Neural progenitor cell (in vitro differentiated cells): ENCODE measurements at regions not wholly inside any gene's neighbourhood (a gene's known extent, or its start where the extent isn't known, plus 50 kb on each side); places are given as distances from the start of the nearest gene placed in this dataset.
A peak's percentile ranks its signal among the peaks of the same experiment; 100 is the strongest.

Experiments used
- DNase-seq: peaks from one replicate; pipeline ENCODE4 v3.0.0-alpha.2; 2016; ENCODE audit warnings: low spot score
- H2AFZ ChIP-seq: fragments of 200-600 bp; sonication (generic); replicated peaks from 2 replicates; pipeline ENCODE4 v1.6.1; 2016; ENCODE audit warnings: antibody characterized with exemption
- H3F3A ChIP-seq: fragments of 200-600 bp; sonication (generic); 2 replicates; pipeline ENCODE4 v1.6.1; 2016; ENCODE audit warnings: antibody characterized with exemption, low read depth
- H3K27ac ChIP-seq: fragments of 200-600 bp; sonication (generic); 2 replicates; pipeline ENCODE4 v1.5.1; 2016; ENCODE audit warnings: mild to moderate bottlenecking
- H3K27me3 ChIP-seq: fragments of 200-600 bp; sonication (generic); 2 replicates; pipeline ENCODE4 v1.6.1; 2016; ENCODE audit warnings: mild to moderate bottlenecking, moderate library complexity
- H3K36me3 ChIP-seq: fragments of 200-600 bp; sonication (generic); 2 replicates; pipeline ENCODE4 v1.5.1; 2016
- H3K4me1 ChIP-seq: fragments of 200-600 bp; sonication (generic); 2 replicates; pipeline ENCODE4 v1.6.1; 2016; ENCODE audit warnings: mixed run types
- H3K4me2 ChIP-seq: fragments of 200-600 bp; sonication (generic); 2 replicates; pipeline ENCODE4 v1.6.1; 2016
- H3K4me3 ChIP-seq: fragments of 200-600 bp; sonication (generic); 2 replicates; pipeline ENCODE4 v1.5.1; 2016
- H3K79me2 ChIP-seq: fragments of 200-600 bp; sonication (generic); 2 replicates; pipeline ENCODE4 v1.6.1; 2016; ENCODE audit warnings: low read depth
- H3K9ac ChIP-seq: fragments of 200-600 bp; sonication (generic); 2 replicates; pipeline ENCODE4 v1.6.1; 2016
- H3K9me3 ChIP-seq: fragments of 200-600 bp; sonication (generic); 2 replicates; pipeline ENCODE4 v1.5.1; 2016; ENCODE audit warnings: low read depth
- H4K20me1 ChIP-seq: fragments of 200-600 bp; sonication (generic); 2 replicates; pipeline ENCODE4 v1.6.1; 2016; ENCODE audit warnings: low read depth
- H3K27ac Mint-ChIP-seq: 3 replicates; pipeline ENCODE4 v1.8.0; 2021; ENCODE audit warnings: mixed read lengths
- H3K27me3 Mint-ChIP-seq: 2 replicates; pipeline ENCODE4 v1.8.0; 2022; ENCODE audit warnings: low read depth, mild to moderate bottlenecking, inconsistent platforms, moderate library complexity, mixed read lengths; ENCODE audit not compliant: insufficient read depth
- H3K36me3 Mint-ChIP-seq: 3 replicates; pipeline ENCODE4 v1.8.0; 2021; ENCODE audit warnings: mixed read lengths
- H3K4me1 Mint-ChIP-seq: 3 replicates; pipeline ENCODE4 v1.8.0; 2021; ENCODE audit warnings: mixed read lengths
- H3K4me3 Mint-ChIP-seq: 3 replicates; pipeline ENCODE4 v1.8.0; 2021; ENCODE audit warnings: mild to moderate bottlenecking, moderate library complexity, mixed read lengths
- H3K9me3 Mint-ChIP-seq: 3 replicates; pipeline ENCODE4 v1.8.0; 2020; ENCODE audit warnings: mixed read lengths
- EZH2 ChIP-seq: fragments of 200-600 bp; sonication (generic); IDR thresholded peaks from 2 replicates; pipeline ENCODE4 v1.6.1; 2017; ENCODE audit warnings: antibody characterized with exemption, mild to moderate bottlenecking, moderate library complexity
- EZH2phosphoT487 ChIP-seq: fragments of 200-600 bp; sonication (generic); IDR thresholded peaks from 2 replicates; pipeline ENCODE4 v1.6.1; 2017; ENCODE audit warnings: antibody characterized with exemption
- TF ChIP-seq, protein P1 (sequence below): fragments of 200-600 bp; sonication (generic); IDR thresholded peaks from 2 replicates; pipeline ENCODE4 v1.5.1; 2017; ENCODE audit warnings: antibody characterized with exemption, mild to moderate bottlenecking

DNA sequence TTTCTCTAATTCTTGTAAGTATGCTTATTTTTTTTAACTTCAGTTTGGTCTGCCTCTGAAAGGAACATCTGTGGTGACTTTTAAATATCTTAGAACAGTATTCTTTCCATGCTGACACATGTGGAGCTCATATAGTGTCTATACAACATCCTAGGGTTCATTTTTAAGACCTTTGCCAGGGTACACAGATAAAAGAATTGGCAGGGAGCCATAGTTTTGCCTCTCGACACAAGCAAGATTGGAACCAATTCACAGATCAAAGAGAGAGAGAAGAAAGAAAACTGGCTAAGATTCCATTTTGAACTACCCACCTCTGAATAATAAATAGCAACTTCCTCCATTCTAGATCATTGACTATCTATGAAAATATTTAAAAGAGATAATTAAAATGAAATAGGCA, 142.7 kb upstream of the ST6GAL2 start:
- H3K4me1 Mint-ChIP-seq: peaks cover 9% of the 10 kb centered on the region
- no peaks in the 10 kb centered on the region for H3K36me3 Mint-ChIP-seq
- no peak overlapping the region for H3K4me3 Mint-ChIP-seq
- H3K27me3 Mint-ChIP-seq: peaks cover 2% of the 10 kb centered on the region
- no peaks in the 10 kb centered on the region for H3K79me2 ChIP-seq
- no peak overlapping the region for H3K9ac ChIP-seq
- H3K27me3 ChIP-seq: no peaks in the 10 kb centered on the region
- H3K27ac Mint-ChIP-seq: no peak overlapping the region
- H4K20me1 ChIP-seq: no peaks in the 10 kb centered on the region
- no peak overlapping the region for H3K27ac ChIP-seq
- no peak for DNase-seq
- H3F3A ChIP-seq: no peaks in the 10 kb centered on the region
- no peak overlapping the region for H3K4me3 ChIP-seq
- no peak overlapping the region for H2AFZ ChIP-seq
- no peak overlapping the region for H3K4me2 ChIP-seq
- no peaks in the 10 kb centered on the region for H3K4me1 ChIP-seq
- H3K9me3 ChIP-seq: no peaks in the 10 kb centered on the region
- TF ChIP-seq EZH2phosphoT487 (no peak), EZH2 (no peak)
- TF ChIP-seq, protein P1, sequence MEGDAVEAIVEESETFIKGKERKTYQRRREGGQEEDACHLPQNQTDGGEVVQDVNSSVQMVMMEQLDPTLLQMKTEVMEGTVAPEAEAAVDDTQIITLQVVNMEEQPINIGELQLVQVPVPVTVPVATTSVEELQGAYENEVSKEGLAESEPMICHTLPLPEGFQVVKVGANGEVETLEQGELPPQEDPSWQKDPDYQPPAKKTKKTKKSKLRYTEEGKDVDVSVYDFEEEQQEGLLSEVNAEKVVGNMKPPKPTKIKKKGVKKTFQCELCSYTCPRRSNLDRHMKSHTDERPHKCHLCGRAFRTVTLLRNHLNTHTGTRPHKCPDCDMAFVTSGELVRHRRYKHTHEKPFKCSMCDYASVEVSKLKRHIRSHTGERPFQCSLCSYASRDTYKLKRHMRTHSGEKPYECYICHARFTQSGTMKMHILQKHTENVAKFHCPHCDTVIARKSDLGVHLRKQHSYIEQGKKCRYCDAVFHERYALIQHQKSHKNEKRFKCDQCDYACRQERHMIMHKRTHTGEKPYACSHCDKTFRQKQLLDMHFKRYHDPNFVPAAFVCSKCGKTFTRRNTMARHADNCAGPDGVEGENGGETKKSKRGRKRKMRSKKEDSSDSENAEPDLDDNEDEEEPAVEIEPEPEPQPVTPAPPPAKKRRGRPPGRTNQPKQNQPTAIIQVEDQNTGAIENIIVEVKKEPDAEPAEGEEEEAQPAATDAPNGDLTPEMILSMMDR: no peak
- peaks cover 7% of the 10 kb centered on the region for H3K9me3 Mint-ChIP-seq
- no peaks in the 10 kb centered on the region for H3K36me3 ChIP-seq

DNA sequence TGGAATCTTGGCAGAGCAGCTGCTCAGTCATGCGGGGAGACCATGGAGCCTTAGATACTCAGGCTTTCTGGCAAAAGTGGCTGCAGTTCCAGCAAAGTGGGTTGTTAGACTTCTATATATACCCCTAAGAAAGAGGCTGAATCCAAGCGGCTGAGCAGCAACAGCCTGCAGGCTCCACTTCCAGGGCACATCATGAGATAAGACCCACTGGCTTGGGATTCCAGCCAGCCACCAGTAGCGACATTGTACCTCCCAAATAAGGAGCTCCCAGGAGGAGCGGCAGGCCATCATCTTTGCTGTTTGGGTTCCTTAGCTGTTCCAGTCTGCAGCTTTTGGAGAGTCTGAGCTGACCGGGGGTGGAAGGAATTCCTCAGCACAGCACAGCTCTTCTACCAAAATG, 150.3 kb upstream of the ST6GAL2 start:
- no peak overlapping the region for H3K4me3 Mint-ChIP-seq
- H3K4me1 ChIP-seq: no peaks in the 10 kb centered on the region
- TF ChIP-seq EZH2phosphoT487: no peak
- TF ChIP-seq, protein P1: no peak
- no peak for TF ChIP-seq EZH2
- H3K27ac Mint-ChIP-seq: peak overlapping the region; percentile 32
- no peak overlapping the region for H3K4me2 ChIP-seq
- H3K4me3 ChIP-seq: no peak overlapping the region
- H3K79me2 ChIP-seq: no peaks in the 10 kb centered on the region
- peak overlapping the region; percentile 6 for H2AFZ ChIP-seq
- DNase-seq: no peak
- H3K9me3 ChIP-seq: no peaks in the 10 kb centered on the region
- H3K36me3 Mint-ChIP-seq: peaks cover 3% of the 10 kb centered on the region
- H3K9me3 Mint-ChIP-seq: peaks cover 30% of the 10 kb centered on the region
- H4K20me1 ChIP-seq: no peaks in the 10 kb centered on the region
- H3K27me3 Mint-ChIP-seq: peaks cover 4% of the 10 kb centered on the region
- no peaks in the 10 kb centered on the region for H3K36me3 ChIP-seq
- H3K9ac ChIP-seq: no peak overlapping the region
- no peak overlapping the region for H3K27ac ChIP-seq
- no peaks in the 10 kb centered on the region for H3K27me3 ChIP-seq
- no peaks in the 10 kb centered on the region for H3F3A ChIP-seq
- no peaks in the 10 kb centered on the region for H3K4me1 Mint-ChIP-seq

DNA sequence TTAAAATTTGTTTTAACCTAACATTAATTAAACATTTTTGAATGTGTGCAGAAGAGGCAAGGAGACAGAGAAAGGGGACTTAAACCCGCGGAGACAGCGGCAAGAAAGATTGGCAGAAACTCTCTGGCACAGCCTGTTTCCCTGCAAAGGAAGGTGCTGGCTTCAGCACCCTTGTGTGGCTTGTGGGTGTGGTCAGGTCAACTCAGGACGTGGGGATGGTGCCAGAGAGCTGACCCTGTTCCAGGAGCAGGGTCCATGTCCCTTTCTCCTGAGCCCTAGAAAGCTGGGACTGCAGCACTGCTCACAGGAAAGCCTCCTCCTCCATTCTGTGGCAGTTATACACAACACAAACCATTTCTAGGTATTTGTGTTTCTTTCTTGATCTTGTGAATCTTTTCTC, 176.2 kb upstream of the ST6GAL2 start:
- H3K4me3 Mint-ChIP-seq: peak overlapping the region; percentile 54
- no peak overlapping the region for H2AFZ ChIP-seq
- no peak for TF ChIP-seq EZH2
- TF ChIP-seq, protein P1: no peak
- TF ChIP-seq EZH2phosphoT487: no peak

More for the DNA sequence above, 176.2 kb upstream of the ST6GAL2 start:
- peak; percentile 38 for DNase-seq
- Histone ChIP-seq H3K79me2 (no peaks in the 10 kb centered on the region), H3K4me1 (peaks cover 59% of the 10 kb centered on the region), H3K27ac (peak overlapping the region; percentile 82), H3K4me2 (peak overlapping the region; percentile 70), H3K4me3 (no peak overlapping the region), H3K9me3 (no peaks in the 10 kb centered on the region), H3K9ac (no peak overlapping the region), H4K20me1 (no peaks in the 10 kb centered on the region), H3F3A (peaks cover 36% of the 10 kb centered on the region), H3K36me3 (no peaks in the 10 kb centered on the region), H3K27me3 (no peaks in the 10 kb centered on the region)
- H3K9me3 Mint-ChIP-seq: peaks cover 21% of the 10 kb centered on the region
- H3K27me3 Mint-ChIP-seq: peaks cover 8% of the 10 kb centered on the region
- H3K4me1 Mint-ChIP-seq: peaks cover 52% of the 10 kb centered on the region
- peak overlapping the region; percentile 87 for H3K27ac Mint-ChIP-seq
- H3K36me3 Mint-ChIP-seq: peaks cover 2% of the 10 kb centered on the region
